Skeletal muscle tissue (tissue), 3 donors: ENCODE measurements at regions not wholly inside any gene's neighbourhood (a gene's known extent, or its start where the extent isn't known, plus 50 kb on each side); places are given as distances from the start of the nearest gene placed in this dataset.

Experiments
- H3K27ac ChIP-seq: one replicate; pipeline ENCODE4 v1.7.0; 2013; ENCODE audit warnings: mild to moderate bottlenecking, low read depth, low read length, inconsistent platforms
- H3K27me3 ChIP-seq, 3 donors: one replicate each; pipeline ENCODE4 v1.7.0; 2013; ENCODE audit warnings: low read length in 3 of 3; ENCODE audit not compliant: control insufficient read depth in 3 of 3, insufficient read depth in 3 of 3
- H3K36me3 ChIP-seq, 3 donors: one replicate each; pipeline ENCODE4 v1.7.0; 2013; ENCODE audit warnings: low read length in 3 of 3; ENCODE audit not compliant: control insufficient read depth in 3 of 3, insufficient read depth in 3 of 3
- H3K4me1 ChIP-seq, 3 donors: one replicate each; pipeline ENCODE4 v1.7.0; 2013; ENCODE audit warnings: low read length in 3 of 3, mild to moderate bottlenecking in 3 of 3; ENCODE audit not compliant: control insufficient read depth in 3 of 3, insufficient read depth in 3 of 3
- H3K4me3 ChIP-seq, 3 donors: one replicate each; pipeline ENCODE4 v1.7.0; 2013; ENCODE audit warnings: low read length in 3 of 3
- H3K9ac ChIP-seq, 3 donors: one replicate each; pipeline ENCODE4 v1.7.0; 2013; ENCODE audit warnings: low read length in 3 of 3, mild to moderate bottlenecking in 3 of 3, moderate library complexity in 2 of 3, low read depth in 1 of 3
- H3K9me3 ChIP-seq, 3 donors: one replicate each; pipeline ENCODE4 v1.7.0; 2013; ENCODE audit warnings: low read length in 3 of 3; ENCODE audit not compliant: control insufficient read depth in 3 of 3
- donor health status: Osteomylitis.

GRCh38 chr13:85406269-85406975 is 392.8 kb downstream of the SLITRK6 start:
- Histone ChIP-seq H3K4me3 (no peak overlapping the region), H3K27me3 (no peaks in the 10 kb centered on the region), H3K9me3 (no peaks in the 10 kb centered on the region), H3K27ac (no peak overlapping the region), H3K9ac (no peak overlapping the region), H3K4me1 (no peaks in the 10 kb centered on the region), H3K36me3 (no peaks in the 10 kb centered on the region)

GRCh38 chr13:85405316-85405897 is 393.8 kb downstream of the SLITRK6 start:
- H3K4me1 ChIP-seq, result no peaks in the 10 kb centered on the region
- H3K9me3 ChIP-seq, result peaks cover 0 to 2% (median 0%) of the 10 kb centered on the region in 3 donors
- no peak overlapping the region for H3K27ac ChIP-seq
- no peaks in the 10 kb centered on the region for H3K36me3 ChIP-seq
- H3K27me3 ChIP-seq, result no peaks in the 10 kb centered on the region
- H3K9ac ChIP-seq, result no peak overlapping the region
- no peak overlapping the region for H3K4me3 ChIP-seq

- H3K4me1 ChIP-seq, result no peaks in the 10 kb centered on the region
- H3K36me3 ChIP-seq, result no peaks in the 10 kb centered on the region
- H3K9me3 ChIP-seq, result no peaks in the 10 kb centered on the region
- no peak overlapping the region for H3K4me3 ChIP-seq
- no peaks in the 10 kb centered on the region for H3K27me3 ChIP-seq
- no peak overlapping the region for H3K27ac ChIP-seq
- H3K9ac ChIP-seq, result no peak overlapping the region
Observed at GRCh38 chr13:85386424-85386823, 412.8 kb downstream of the SLITRK6 start.

GRCh38 chr13:85383291-85383690 is 415.9 kb downstream of the SLITRK6 start:
- H3K27ac ChIP-seq, result no peak overlapping the region
- H3K9ac ChIP-seq, result no peak overlapping the region
- no peaks in the 10 kb centered on the region for H3K36me3 ChIP-seq
- no peaks in the 10 kb centered on the region for H3K9me3 ChIP-seq
- H3K27me3 ChIP-seq, result no peaks in the 10 kb centered on the region
- H3K4me1 ChIP-seq, result no peaks in the 10 kb centered on the region
- H3K4me3 ChIP-seq, result no peak overlapping the region

GRCh38 chr13:85381082-85381481 is 418.1 kb downstream of the SLITRK6 start:
- H3K9me3 ChIP-seq, result no peaks in the 10 kb centered on the region
- H3K9ac ChIP-seq, result no peak overlapping the region
- no peak overlapping the region for H3K27ac ChIP-seq
- no peaks in the 10 kb centered on the region for H3K27me3 ChIP-seq
- no peaks in the 10 kb centered on the region for H3K36me3 ChIP-seq
- no peak overlapping the region for H3K4me3 ChIP-seq
- no peaks in the 10 kb centered on the region for H3K4me1 ChIP-seq

GRCh38 chr13:85379991-85380390 is 419.2 kb downstream of the SLITRK6 start:
- no peaks in the 10 kb centered on the region for H3K4me1 ChIP-seq
- H3K9ac ChIP-seq, result no peak overlapping the region
- H3K27ac ChIP-seq, result no peak overlapping the region
- no peak overlapping the region for H3K4me3 ChIP-seq
- H3K9me3 ChIP-seq, result no peaks in the 10 kb centered on the region
- H3K36me3 ChIP-seq, result no peaks in the 10 kb centered on the region
- H3K27me3 ChIP-seq, result no peaks in the 10 kb centered on the region

GRCh38 chr13:85379433-85379832 is 419.8 kb downstream of the SLITRK6 start:
- no peaks in the 10 kb centered on the region for H3K9me3 ChIP-seq
- H3K27me3 ChIP-seq, result no peaks in the 10 kb centered on the region
- no peak overlapping the region for H3K9ac ChIP-seq
- H3K4me3 ChIP-seq, result no peak overlapping the region
- no peak overlapping the region for H3K27ac ChIP-seq
- H3K36me3 ChIP-seq, result no peaks in the 10 kb centered on the region
- no peaks in the 10 kb centered on the region for H3K4me1 ChIP-seq

GRCh38 chr13:85377783-85378182 is 421.4 kb downstream of the SLITRK6 start:
- H3K4me1 ChIP-seq, result no peaks in the 10 kb centered on the region
- no peak overlapping the region for H3K9ac ChIP-seq
- no peak overlapping the region for H3K4me3 ChIP-seq
- H3K36me3 ChIP-seq, result no peaks in the 10 kb centered on the region
- H3K27me3 ChIP-seq, result no peaks in the 10 kb centered on the region
- H3K9me3 ChIP-seq, result no peaks in the 10 kb centered on the region
- H3K27ac ChIP-seq, result no peak overlapping the region

GRCh38 chr13:85373322-85373721 is 425.9 kb downstream of the SLITRK6 start:
- Histone ChIP-seq H3K9me3 (no peaks in the 10 kb centered on the region), H3K36me3 (no peaks in the 10 kb centered on the region), H3K27me3 (no peaks in the 10 kb centered on the region), H3K4me3 (no peak overlapping the region), H3K4me1 (no peaks in the 10 kb centered on the region), H3K27ac (no peak overlapping the region), H3K9ac (no peak overlapping the region)

- no peaks in the 10 kb centered on the region for H3K27me3 ChIP-seq
- no peak overlapping the region for H3K4me3 ChIP-seq
- no peak overlapping the region for H3K9ac ChIP-seq
- H3K4me1 ChIP-seq, result no peaks in the 10 kb centered on the region
- no peaks in the 10 kb centered on the region for H3K36me3 ChIP-seq
- no peaks in the 10 kb centered on the region for H3K9me3 ChIP-seq
- no peak overlapping the region for H3K27ac ChIP-seq
Observed at GRCh38 chr13:85371254-85371653, 428.0 kb downstream of the SLITRK6 start.
